HG02678 (cell line): ENCODE measurements at regions not wholly inside any gene's neighbourhood (a gene's known extent, or its start where the extent isn't known, plus 50 kb on each side); places are given as distances from the start of the nearest gene placed in this dataset.

Experiments used
- ATAC-seq: cut with Tn5 transposase; IDR thresholded peaks from one replicate; pipeline ENCODE4 v1.9.1; 2021; ENCODE audit warnings: mild to moderate bottlenecking, moderate library complexity; ENCODE audit not compliant: unreplicated experiment

DNA sequence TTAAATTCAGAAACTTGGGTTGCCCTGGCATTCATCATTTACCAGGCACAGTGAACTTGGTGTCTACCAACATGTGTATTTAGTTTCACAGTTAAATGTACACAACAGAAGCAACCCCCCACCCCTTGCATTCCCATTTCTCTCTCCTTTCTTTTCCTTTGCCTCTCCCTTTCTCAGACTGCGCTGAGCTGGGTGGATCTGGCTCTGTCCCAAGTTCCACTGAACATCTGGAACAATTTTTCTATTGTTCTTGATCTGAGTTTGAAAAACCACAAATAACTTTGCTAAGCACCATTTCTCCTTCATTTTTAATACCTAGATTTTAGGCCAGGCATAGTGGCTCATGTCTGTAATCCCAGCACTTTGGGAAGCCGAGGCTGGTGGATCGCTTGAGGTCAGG is 242.2 kb downstream of the ABHD5 start:
- no peak for ATAC-seq

DNA sequence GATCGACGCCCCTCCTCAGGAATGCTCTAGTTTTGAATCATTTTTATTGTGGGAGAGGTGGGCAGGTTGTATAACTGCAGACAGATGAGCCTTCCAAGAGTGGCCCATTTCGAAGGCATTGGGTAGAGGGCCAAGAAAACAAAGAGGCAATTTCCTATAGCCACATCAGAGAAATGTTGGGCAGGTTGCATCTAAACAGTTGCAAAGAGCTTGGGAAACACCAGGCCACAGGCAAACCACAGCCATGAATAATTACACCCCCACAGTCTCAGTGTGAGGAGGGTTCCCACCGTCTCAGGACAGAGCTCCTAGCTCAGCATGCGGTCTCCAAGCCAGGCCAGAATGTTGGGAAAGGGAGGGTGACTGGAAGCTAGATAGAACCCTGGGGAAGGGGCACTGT is 257.3 kb downstream of the ABHD5 start:
- no peak for ATAC-seq

DNA sequence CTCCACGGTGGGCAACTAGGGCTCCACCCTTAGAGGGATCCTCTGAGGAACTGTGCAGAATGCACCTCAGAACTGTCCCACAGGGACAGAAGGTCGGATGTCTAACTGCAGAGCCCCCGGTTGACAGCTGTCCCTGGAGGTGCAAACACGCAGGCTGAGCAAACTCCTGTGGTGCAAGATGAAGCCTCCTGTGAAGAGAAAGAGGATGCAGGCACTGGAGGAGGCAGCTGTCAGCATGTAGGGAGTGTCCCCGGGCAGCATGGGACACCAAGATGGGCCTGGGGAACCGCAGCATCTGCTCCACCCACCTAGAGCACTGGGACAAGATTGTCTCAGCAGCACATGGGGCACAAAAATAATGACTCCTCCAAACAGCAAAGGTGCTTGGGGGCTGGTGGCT is 258.9 kb downstream of the ABHD5 start:
- no peak for ATAC-seq

DNA sequence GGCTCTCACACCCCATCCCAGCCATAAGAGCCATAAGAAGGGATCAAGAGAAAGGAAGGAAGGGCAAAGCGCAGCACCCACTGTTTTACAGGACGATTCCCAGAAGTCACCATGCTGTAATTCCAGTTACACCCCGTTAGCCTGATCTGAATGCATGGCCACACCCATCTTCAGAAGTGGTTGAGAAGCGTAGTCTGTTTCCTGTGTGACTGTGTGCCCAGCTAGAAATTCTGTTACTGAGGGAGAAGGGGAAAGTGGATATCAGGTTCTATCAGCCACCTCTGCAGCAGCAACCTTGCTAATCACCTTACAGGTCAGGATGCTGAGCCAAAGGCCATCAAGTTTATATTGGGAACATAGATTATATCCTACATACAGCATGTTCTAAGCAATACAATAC is 260.0 kb downstream of the ABHD5 start:
- ATAC-seq: no peak

DNA sequence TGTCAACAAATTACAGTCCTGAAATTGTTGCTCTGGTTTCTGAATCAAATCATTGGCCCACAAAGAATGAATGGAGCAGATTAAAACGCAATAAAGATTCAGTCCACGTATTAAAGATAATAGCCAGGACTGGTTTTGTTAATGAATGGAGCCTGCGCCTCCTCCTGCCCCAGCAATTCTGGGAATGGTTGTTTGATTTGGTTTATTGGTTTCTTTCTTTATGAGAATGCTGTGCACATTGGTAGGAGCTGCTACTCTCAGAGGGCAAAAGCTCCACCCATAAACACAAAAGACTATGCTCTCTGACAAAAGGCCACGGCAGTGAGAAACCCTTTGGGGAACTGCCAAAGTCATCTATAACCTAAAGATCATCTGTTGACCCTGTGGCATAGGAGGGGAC is 261.1 kb downstream of the ABHD5 start:
- ATAC-seq: no peak

DNA sequence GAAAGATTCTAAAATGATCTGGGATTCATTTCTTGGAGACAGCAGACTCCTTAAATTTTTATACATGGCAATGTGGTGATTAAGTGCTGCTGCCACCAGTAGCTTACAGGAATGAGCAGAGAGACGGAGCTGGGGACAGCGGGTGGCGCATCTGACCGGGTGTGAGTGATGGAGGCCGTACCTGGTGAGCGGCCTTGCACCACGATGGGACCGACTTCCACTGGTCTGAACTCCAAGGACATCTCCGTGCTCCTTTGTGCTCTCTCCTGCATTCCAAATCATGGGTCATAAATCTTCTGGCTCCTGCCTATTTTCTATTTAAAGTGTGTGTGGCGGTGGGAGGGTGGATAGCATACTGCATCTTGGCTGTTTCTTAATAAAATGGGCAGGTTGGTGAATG is 262.6 kb downstream of the ABHD5 start:
- ATAC-seq: no peak

DNA sequence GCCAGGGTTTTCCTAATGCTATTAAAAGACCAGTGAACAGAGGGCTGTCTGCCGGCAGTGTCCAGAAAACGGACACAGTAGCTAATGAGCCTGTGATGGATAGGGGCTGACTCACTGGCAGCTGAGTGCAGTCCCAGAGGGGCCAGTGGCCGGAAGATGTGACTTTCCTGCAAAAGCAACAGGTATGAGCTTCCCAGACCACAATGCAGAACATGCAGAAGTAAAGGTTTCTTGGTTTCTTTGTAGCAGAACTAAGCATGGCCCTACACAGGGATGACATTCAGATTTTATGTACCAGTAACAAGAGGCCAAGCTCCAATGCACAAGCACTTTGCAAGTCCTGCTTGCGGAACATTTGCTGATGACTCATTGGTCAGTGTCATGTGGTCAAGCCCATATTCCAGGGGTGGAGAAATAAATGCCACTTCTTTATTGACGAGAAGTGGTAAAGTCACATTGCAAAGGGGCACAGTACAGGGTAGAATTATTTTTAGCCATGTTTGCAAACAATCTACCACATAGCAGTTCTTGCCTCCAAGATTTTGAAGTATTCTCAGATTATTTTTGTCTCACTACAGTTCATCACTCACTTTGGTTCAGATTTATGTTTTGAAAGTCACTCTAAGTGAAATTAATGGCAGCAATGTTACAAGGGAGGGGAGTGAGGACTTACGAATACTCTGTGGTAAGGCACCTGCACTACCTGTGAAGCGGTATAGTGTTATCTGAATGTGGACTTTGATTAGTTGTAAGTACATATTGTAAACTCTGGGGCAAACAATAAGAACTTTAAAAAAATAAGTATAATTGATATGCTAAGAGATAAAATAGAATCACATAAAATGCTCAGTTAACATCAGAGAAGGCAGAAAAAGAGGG is 263.3 kb downstream of the ABHD5 start:
- ATAC-seq: no peak

DNA sequence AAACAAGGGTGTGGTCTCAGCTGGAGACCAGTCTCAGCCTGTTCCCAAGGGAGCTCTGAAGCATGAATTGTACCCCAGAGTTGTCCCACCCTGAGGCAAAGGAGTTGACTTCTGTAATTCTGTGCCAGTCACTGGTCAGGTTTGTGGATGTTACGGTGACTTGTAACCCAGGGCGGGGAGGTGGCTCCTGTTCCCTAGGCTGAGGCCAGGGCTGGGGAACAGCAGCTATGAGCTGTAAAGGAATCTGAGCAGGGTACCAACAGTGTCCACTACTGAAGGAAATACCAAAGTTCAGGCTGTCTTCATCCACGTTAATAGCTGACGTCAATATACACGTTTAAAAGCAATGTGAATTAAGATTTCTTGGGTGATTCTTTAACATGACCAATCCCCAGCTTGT is 266.2 kb downstream of the ABHD5 start:
- ATAC-seq: no peak

DNA sequence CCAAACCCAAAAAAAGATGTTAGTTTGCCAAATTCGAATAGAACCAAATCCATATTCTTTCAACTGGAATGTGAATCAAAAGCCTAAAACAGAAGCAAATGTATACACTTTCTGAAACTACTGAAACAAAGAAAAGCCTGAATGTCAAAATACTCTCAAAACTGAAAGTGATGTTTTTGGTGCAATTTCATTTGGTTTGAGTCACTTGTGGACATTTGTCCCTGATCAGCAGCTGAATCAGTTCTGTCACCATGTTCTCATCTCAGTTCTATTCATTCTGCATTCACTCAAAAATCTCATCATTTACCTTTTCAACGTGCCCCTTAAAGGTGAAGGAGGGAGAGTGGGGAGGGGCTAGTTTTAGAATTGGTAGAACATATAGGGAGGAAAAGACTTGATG is 266.8 kb downstream of the ABHD5 start:
- no peak for ATAC-seq

DNA sequence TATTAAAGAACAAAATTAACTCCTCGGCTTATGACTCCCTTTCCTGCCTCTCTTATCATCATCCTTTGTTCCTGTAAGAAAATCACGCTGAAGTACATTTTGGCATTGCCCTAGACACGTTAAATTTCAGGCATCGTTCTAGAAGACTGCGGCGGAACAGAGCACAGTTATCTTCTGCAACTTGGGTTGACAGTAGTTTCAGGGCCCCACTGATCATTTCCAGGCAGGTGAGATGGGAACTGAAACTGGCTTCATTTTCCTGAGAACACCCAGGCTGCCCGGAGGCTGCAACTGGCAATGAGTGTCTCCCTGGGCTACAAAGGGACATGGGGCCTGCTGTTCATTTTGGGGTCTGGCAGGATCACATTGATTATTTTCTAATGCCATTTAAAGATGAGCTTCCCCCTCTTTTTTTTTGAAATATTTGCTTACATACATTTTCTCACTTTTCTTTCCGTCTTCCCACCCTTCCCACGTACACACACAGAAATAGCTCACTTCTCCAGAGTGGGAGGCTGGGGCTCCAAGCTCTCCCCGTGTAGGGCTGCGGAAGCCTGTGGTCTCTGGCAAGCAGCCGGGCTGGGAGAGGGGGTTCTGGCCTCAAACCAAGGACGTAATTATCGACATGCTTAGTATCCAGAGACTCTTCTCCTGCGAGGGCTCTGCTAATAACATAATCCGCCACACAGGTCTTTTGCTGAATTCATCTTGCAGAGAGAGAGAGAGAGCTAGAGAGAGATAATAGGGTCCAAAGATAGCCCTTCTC is 267.4 kb downstream of the ABHD5 start:
- ATAC-seq: no peak

DNA sequence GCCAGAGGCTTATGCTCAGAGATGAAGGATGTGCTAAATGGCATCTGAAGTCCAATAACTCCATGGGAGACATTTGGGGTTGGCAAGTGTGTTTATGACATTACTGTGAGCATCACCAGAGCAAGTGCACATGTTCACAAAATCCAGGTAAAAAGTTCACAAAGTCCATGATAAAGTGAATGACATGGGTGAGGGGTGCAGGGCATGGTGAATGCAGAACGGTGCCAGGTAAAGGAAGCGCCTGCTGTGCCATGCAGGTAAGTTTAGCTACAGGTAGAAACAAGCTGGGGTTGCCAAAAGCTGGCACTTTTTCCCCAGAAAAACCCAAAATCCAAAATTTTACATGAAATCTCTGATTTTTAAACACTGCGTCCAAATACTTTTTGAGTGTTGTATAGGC is 268.2 kb downstream of the ABHD5 start:
- ATAC-seq: no peak

DNA sequence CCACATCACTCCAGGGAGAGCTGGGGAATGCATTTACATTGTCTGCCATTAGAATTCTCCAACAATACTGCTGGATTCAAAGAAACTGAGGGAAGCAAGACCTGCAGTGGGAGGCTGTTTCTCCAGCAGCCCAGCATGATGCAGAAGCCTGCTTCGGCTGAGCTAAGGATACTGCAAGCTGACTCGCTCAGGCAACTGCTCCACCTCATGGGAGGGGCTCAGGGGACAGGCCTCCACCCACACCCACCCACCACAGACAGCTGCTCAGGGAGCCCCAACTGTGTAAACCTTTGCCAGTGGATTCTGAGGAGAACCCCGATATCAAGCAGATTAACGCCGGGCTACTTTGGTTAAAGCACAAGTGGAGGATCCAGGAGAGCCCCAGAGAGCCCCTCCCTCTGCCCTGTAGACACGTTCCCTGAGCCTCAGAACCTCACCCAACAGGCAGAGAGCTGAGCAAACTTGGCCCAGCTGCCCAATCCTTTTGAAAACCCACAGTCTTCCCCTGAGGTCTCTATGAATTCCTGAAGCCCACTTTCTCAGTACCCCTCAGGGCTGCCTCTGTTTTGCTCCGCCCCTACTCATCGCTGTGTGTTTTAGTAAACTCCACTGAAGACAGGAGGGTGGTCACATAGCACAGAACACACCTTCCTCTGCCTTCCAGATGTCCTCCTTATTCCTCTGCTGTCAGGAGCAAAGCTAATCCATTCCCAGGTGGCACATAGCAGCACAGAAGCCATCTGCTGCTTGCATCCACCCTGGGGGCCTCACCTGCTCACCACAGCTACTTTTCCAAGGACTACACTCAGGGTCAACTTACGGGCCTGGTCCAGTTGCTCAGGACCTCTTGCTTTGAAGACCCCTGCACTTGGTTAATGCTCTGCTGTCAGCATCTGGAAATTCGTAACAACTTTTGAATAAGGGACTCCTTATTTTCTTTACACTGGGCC is 269.0 kb downstream of the ABHD5 start:
- no peak for ATAC-seq

DNA sequence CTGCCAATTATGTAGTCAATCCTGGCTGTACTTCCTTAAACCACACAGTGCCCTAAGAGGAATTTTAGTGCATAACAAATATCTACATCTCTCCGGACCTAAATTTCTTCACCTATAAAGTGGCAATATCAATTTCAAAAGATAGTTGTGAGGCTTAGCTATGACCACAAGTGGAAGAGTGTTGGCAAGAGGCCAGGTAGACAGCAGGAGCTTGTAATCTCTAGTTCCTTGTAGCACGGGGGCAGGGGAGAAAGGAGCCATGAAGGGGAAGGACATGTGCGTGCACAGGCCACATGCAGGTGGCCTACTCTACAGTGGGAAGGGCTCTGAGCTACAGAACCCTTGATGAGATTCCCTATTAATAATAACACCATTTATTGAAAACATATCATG is 269.7 kb downstream of the ABHD5 start:
- ATAC-seq: no peak

DNA sequence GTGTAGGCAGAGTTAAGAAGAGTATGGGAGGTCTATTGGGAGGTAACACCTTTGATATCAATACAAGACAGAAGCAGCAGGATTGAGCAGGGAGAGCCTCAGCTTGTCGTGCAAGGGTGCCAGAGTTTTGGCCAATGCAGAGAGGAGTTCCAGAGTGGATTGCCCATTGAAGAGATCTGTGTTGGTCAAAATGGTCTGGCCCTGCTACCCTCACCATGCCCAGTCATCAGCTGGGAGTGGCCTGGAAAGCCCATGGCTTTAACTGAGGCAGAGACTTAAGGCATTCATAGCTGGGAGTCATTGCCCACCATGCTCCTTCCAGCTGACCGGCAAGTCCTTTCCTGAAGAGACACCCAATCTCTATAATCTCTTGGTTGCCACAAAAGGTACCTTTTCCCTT is 271.3 kb downstream of the ABHD5 start:
- ATAC-seq: no peak

DNA sequence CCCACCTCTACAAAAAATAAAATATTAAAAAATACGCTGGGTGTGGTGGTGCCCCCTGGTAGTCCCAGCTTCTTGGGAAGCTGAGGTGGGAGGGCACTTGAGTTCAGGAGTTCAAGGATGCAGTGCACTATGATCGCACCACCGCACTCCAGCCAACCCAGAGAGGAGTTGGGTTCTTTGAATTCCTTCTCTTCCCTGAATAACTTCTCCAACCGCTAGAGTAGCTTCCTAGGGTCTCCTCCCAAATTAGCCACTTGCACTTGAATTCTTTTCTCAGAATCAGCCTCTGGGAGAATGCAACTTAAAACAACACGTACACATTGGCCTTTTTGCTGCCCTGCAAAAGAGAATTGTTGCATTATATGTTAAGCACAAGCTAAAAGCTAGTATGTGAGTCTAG is 272.5 kb downstream of the ABHD5 start:
- no peak for ATAC-seq

DNA sequence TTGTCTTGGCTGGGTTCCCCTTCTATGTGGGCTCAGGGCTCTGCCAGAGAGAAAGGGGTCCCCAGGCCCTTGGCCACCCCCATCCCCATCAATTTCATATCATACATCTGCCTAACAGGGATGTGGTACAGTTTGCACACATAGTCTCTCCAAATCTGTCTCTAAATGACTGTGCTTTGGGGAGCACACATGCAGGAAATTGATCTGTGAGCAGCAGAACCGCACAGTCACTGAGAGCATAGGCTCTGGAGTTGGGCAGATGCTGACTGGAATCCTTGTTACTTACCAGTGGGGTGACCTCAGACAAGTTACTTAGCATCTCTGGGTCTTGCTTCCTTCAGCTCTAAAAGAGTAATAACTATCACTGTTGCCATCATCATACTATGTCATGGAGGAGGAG is 273.9 kb downstream of the ABHD5 start:
- no peak for ATAC-seq

DNA sequence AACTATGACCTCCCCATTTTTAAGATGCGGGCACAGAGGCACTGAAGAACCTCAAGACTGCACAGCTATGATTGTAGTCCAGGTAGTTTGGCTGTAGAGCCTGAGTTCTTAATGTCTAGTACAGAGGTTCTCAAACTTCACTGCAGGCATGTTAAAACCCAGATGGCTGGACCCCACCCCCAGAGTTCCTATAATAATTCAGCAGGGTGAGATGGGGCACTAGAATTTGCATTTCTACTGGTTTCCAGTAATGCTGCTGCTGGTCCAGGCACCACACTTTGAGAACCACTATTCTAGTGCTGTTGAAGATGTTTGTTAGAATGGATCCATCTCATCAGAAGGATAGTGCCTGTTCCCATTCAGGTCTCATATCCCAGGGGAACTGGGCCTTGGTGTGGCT is 274.9 kb downstream of the ABHD5 start:
- ATAC-seq: no peak

DNA sequence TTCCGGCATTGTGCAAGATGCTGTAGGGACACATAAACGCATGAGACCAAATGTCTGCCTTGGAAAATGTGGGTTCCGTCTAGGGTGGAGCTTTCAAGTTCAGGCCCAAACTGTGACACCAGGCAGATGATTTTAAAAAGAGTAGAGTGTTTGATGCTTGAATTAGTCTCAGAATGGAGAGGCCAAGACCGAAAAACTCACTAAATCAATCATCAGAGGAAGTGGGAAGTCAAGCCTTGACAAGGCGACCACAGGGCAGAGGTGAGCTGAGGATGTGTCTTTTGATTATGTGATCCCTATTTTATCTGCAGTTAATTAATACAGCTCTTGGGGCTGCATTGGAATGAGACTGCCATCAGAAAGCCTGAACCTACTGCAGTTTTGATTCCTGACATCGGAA is 275.4 kb downstream of the ABHD5 start:
- no peak for ATAC-seq

DNA sequence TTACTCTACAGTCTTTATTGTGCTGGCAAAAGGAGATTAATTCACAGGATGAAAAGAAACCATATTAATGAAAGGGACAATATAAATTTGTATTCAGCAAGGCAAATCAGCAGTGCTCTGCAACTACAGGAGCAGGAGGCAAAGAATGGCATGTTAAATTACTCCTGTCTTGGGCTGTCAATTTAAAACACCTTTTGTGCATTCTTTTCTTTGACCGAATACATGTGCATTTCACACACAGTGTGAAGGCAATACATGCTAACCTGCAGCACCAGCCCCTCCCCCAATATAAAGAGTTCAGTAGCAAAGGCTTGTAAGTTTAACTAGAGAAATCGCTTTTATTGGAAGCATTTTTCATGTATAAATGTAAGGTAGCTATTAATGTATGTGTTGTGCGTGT is 275.2 kb upstream of the TOPAZ1 start:
- ATAC-seq: no peak

DNA sequence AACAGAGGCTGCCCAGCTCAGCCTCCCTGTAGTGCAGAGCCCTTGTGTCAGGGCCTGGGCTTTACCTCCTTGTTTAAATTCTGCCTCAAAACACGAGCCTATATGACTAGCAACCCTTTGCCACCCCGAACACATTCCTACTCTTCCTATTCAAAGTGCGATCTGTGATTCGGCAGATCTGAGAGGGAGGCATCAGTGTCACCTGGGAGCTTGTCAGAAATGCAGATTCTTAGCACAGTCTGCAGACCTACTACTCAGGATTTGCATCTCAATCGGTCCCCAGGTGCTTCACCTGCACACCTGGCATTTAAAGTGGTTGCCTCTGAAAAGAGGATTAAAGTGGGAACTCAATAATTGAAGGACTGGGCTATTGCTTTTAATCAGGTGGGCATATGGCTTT is 273.2 kb upstream of the TOPAZ1 start:
- no peak for ATAC-seq

DNA sequence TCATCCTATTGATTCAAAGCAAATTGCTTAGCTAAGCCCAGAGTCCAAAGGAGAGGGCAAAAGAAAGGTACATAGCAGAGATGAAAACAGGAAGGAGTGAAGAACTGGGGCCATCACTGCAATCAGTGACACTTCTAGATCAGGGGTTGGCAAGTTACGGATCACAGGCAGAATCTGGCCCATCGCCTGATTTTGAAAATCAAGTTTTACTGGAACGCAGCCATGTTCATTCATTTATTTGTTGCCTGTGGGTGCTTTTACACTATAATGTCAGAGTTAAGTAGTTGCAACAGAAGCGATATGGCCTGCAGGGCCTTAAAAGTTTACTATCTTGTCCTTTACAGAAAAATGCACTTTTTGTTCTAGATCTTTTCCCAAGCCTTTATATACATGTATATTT is 271.7 kb upstream of the TOPAZ1 start:
- no peak for ATAC-seq
